ENCODE measurements at regions not wholly inside any gene's neighbourhood (a gene's known extent, or its start where the extent isn't known, plus 50 kb on each side); places are given as distances from the start of the nearest gene placed in this dataset.

DNA sequence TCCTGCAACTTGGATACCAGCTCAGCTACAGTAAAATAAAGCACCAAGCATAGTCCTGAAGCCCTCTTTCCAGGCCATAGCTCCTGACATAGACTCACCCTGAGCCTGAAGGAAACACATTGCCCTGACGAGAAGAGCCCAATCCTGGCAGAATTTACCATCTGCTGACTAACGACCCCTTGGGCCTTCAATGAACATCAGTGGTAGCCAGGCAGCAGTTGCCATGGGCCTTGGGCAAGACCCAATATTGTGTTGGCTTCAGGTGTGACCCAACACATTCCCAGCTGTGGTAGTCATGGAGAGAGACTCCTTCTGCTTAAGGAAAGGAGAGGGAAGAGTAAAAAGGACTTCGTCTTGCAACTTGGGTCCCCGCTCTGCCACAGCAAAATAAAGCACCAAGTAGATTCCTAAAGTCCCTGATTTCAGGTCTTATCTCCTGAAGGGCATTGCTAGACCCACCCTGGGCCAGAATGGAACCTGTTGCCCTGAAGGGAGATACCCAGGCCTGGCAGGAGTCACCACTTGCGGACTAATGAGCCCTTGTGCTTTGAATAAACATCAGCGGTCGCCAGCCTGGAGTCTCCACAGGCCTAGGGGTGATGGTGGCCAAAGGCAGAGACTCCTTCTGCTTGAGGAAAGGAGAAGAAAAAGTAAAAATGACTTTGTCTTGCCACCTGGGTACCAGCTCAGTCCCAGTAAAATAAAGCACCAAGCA, 902.6 kb downstream of the C4orf33 start:
- H3K4me2 ChIP-seq (ENCODE audit: control insufficient read depth, extremely low read depth, insufficient read depth, low read depth, low read length): no peak overlapping the region
- H3K27ac ChIP-seq (ENCODE audit: control insufficient read depth, insufficient read depth, low read length): no peak overlapping the region
- no peak for TF ChIP-seq EZH2 (IDR thresholded peaks at IDR 0.05; ENCODE audit: low read length)
- TF ChIP-seq, protein P1, sequence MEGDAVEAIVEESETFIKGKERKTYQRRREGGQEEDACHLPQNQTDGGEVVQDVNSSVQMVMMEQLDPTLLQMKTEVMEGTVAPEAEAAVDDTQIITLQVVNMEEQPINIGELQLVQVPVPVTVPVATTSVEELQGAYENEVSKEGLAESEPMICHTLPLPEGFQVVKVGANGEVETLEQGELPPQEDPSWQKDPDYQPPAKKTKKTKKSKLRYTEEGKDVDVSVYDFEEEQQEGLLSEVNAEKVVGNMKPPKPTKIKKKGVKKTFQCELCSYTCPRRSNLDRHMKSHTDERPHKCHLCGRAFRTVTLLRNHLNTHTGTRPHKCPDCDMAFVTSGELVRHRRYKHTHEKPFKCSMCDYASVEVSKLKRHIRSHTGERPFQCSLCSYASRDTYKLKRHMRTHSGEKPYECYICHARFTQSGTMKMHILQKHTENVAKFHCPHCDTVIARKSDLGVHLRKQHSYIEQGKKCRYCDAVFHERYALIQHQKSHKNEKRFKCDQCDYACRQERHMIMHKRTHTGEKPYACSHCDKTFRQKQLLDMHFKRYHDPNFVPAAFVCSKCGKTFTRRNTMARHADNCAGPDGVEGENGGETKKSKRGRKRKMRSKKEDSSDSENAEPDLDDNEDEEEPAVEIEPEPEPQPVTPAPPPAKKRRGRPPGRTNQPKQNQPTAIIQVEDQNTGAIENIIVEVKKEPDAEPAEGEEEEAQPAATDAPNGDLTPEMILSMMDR (optimal IDR thresholded peaks at IDR 0.05 in 1 of 3, IDR thresholded peaks at IDR 0.05 in 1 of 3, conservative IDR thresholded peaks at IDR 0.05 in 1 of 3; ENCODE audit: extremely low read depth in 1 of 3, insufficient read depth in 2 of 3, low read length in 3 of 3): no peak
- H3K79me2 ChIP-seq (ENCODE audit: control insufficient read depth, insufficient read depth, low read length): no peaks in the 10 kb centered on the region
- H3K9ac ChIP-seq (ENCODE audit: control insufficient read depth, extremely low read depth, insufficient read depth, low read length): no peak overlapping the region
- no peaks in the 10 kb centered on the region for H3K9me1 ChIP-seq (ENCODE audit: control insufficient read depth, extremely low read depth, insufficient read depth, low read length)
- dilution Hi-C loops (cut with MboI; ENCODE audit: extremely low pct_ligation_motif_present, low sequenced_read_pairs): no loop called here
- H3K9me3 ChIP-seq (ENCODE audit: control insufficient read depth, low read depth, low read length): no peaks in the 10 kb centered on the region
- FAIRE-seq (no peak), DNase-seq (ENCODE audit: low read depth, low spot score) (no peak)
- H3K27me3 ChIP-seq (ENCODE audit: control insufficient read depth, extremely low read depth, insufficient read depth, low read length): no peaks in the 10 kb centered on the region
- no peak overlapping the region for H2AFZ ChIP-seq (ENCODE audit: control insufficient read depth, low read length)
- H3K36me3 ChIP-seq (ENCODE audit: control insufficient read depth in 2 of 2, extremely low read depth in 1 of 2, insufficient read depth in 2 of 2, low read length in 2 of 2): no peaks in the 10 kb centered on the region
- no peaks in the 10 kb centered on the region for H3K4me1 ChIP-seq (ENCODE audit: control insufficient read depth, extremely low read depth, insufficient read depth, low read length)
- no peak overlapping the region for H3K4me3 ChIP-seq (ENCODE audit: control insufficient read depth in 2 of 3, extremely low read depth in 1 of 3, insufficient read depth in 2 of 3, low read depth in 1 of 3, low read length in 3 of 3)
- H4K20me1 ChIP-seq (ENCODE audit: control insufficient read depth, extremely low read depth, insufficient read depth, low read length): no peaks in the 10 kb centered on the region

DNA sequence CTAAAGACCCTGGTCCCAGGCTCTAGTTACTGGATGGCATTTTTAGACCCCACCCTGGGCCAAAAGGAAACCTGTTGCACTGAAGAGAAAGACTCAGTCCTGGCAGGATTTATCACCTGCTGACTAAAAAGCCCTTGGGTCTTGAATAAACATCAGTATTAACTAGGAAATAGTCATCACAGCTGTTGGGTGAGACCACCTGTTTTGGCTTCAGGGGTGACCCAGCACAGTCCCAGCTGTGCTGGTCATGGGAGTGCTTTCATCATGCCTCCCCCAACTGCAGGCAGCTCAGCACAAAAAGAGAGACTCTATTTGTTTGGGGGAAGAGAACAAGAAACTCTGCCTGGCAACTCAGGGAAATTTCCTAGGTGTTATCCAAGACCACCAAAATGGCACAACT, 903.2 kb downstream of the C4orf33 start:
- DNase-seq (ENCODE audit: low read depth, low spot score) (no peak), FAIRE-seq (no peak)
- H3K9me1 ChIP-seq (ENCODE audit: control insufficient read depth, extremely low read depth, insufficient read depth, low read length): no peaks in the 10 kb centered on the region
- no peak overlapping the region for H3K9ac ChIP-seq (ENCODE audit: control insufficient read depth, extremely low read depth, insufficient read depth, low read length)
- H2AFZ ChIP-seq (ENCODE audit: control insufficient read depth, low read length): no peak overlapping the region
- no peaks in the 10 kb centered on the region for H3K9me3 ChIP-seq (ENCODE audit: control insufficient read depth, low read depth, low read length)
- dilution Hi-C loops (cut with MboI; ENCODE audit: extremely low pct_ligation_motif_present, low sequenced_read_pairs): no loop called here
- no peak overlapping the region for H3K4me3 ChIP-seq (ENCODE audit: control insufficient read depth in 2 of 3, extremely low read depth in 1 of 3, insufficient read depth in 2 of 3, low read depth in 1 of 3, low read length in 3 of 3)
- H3K4me2 ChIP-seq (ENCODE audit: control insufficient read depth, extremely low read depth, insufficient read depth, low read depth, low read length): no peak overlapping the region
- H3K4me1 ChIP-seq (ENCODE audit: control insufficient read depth, extremely low read depth, insufficient read depth, low read length): no peaks in the 10 kb centered on the region
- TF ChIP-seq EZH2 (IDR thresholded peaks at IDR 0.05; ENCODE audit: low read length): no peak
- TF ChIP-seq, protein P1 (optimal IDR thresholded peaks at IDR 0.05 in 1 of 3, IDR thresholded peaks at IDR 0.05 in 1 of 3, conservative IDR thresholded peaks at IDR 0.05 in 1 of 3; ENCODE audit: extremely low read depth in 1 of 3, insufficient read depth in 2 of 3, low read length in 3 of 3): no peak
- H3K36me3 ChIP-seq (ENCODE audit: control insufficient read depth in 2 of 2, extremely low read depth in 1 of 2, insufficient read depth in 2 of 2, low read length in 2 of 2): no peaks in the 10 kb centered on the region
- no peak overlapping the region for H3K27ac ChIP-seq (ENCODE audit: control insufficient read depth, insufficient read depth, low read length)
- no peaks in the 10 kb centered on the region for H3K27me3 ChIP-seq (ENCODE audit: control insufficient read depth, extremely low read depth, insufficient read depth, low read length)
- no peaks in the 10 kb centered on the region for H3K79me2 ChIP-seq (ENCODE audit: control insufficient read depth, insufficient read depth, low read length)
- H4K20me1 ChIP-seq (ENCODE audit: control insufficient read depth, extremely low read depth, insufficient read depth, low read length): no peaks in the 10 kb centered on the region
